ENCODE measurements at regions not wholly inside any gene's neighbourhood (a gene's known extent, or its start where the extent isn't known, plus 50 kb on each side); places are given as distances from the start of the nearest gene placed in this dataset.
A peak's percentile ranks its signal among the peaks of the same experiment; 100 is the strongest.
"Not testable (repeated sequence)": the region's sequence is repeated elsewhere in the genome, so short reads cannot be mapped to it uniquely, and the experiment has no call there.

DNA sequence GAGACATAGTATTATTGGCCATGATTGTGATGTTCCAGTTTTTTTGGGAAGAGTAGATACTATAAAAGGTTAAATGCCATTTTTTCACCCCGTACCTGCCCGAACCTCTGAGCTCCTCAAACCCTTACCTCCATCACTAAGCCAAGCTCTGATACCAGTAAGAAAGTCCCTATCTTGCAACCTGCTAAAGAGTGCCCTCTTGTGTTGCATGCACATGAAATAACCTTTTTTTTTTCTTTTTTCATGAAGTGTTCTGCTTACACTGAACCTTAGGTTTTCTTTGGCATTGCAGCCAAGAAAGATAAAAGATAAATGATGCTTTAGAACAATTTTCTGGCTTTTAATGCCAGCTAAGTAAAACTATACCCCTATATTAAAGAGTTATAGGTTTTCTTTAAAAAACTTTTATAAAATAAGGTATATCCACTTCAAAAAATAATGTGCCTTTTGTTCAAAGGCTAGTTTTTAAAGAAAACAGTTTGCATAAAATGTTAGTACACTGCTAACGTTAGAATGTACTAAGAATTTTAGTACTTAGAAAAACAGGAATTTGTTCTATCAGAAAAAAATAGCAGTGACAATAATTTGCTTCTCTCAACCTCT is 295.3 kb upstream of the PMFBP1 start:
- DNase-seq (ENCODE audit: low spot score): peak; percentile 23
- in situ Hi-C loops (cut with MboI; ENCODE audit: low pct_unique_long_range_greater_than_20kb, low sequenced_read_pairs, unreplicated experiment): loop anchor here (10.0 kb wide), 2 partner anchors 222 to 342 kb away; no protein-coding TSS in a partner anchor
- TF ChIP-seq, protein P1, sequence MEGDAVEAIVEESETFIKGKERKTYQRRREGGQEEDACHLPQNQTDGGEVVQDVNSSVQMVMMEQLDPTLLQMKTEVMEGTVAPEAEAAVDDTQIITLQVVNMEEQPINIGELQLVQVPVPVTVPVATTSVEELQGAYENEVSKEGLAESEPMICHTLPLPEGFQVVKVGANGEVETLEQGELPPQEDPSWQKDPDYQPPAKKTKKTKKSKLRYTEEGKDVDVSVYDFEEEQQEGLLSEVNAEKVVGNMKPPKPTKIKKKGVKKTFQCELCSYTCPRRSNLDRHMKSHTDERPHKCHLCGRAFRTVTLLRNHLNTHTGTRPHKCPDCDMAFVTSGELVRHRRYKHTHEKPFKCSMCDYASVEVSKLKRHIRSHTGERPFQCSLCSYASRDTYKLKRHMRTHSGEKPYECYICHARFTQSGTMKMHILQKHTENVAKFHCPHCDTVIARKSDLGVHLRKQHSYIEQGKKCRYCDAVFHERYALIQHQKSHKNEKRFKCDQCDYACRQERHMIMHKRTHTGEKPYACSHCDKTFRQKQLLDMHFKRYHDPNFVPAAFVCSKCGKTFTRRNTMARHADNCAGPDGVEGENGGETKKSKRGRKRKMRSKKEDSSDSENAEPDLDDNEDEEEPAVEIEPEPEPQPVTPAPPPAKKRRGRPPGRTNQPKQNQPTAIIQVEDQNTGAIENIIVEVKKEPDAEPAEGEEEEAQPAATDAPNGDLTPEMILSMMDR (IDR thresholded peaks at IDR 0.05; ENCODE audit: extremely low read depth, insufficient read depth, missing control alignments): peak; percentile 64

DNA sequence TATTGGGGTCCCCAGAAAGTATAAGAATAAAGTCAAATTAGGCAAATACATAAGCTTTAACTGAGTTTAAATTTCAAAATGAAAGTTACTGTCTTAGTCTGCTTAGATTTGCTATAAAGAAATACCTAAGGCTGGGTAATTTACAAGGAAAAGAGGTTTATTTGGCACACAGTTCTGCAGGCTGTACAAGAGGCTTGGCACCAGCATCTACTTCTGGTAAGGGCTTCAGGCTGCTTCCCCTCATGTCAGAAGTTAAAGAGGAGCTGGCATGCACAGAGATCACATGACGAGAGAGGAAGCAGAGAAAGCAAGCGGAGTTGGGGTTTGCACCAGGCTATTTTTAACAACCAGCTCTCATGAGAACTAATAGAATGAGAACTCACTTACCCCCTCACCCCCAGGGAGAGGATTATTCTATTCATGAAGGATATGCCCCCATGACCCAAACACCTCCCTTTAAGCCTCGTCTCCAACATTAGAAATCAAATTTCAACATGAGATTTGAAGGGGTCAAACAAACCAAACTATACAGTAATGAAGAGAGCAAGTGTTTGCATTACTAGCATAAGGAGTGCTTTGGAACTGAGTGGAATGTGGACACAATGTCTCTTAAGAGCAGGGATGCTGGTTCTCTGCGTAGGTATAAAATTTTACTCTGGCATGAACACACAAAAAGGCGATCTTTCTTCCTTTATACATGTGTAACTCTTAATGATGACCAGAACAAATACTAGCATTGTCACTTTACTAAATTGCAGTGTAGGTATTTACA is 292.8 kb upstream of the PMFBP1 start:
- TF ChIP-seq, protein P1 (IDR thresholded peaks at IDR 0.05; ENCODE audit: extremely low read depth, insufficient read depth, missing control alignments): no peak
- in situ Hi-C loops (cut with MboI; ENCODE audit: low pct_unique_long_range_greater_than_20kb, low sequenced_read_pairs, unreplicated experiment): loop anchor here (10.0 kb wide), 2 partner anchors 220 to 340 kb away; no protein-coding TSS in a partner anchor
- no peak for DNase-seq (ENCODE audit: low spot score)

DNA sequence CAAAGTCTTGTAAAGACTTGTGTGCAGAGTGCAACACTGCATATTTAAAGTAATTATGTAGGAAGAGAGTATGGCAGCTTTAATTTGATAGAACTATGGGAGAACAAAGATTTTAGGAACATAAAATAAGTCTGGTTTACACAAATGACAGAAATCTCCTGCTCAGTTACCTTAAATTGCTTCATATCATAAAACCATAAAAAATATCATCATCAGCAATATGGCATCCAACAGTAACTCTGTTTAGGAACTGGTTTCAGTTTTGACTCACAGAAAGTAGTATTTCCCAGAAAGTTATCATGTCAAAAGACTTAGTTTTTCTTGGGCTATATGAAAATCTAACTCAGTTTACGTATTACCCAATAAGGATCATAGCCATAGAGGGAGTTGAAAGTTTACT is 292.1 kb upstream of the PMFBP1 start:
- in situ Hi-C loops (cut with MboI; ENCODE audit: low pct_unique_long_range_greater_than_20kb, low sequenced_read_pairs, unreplicated experiment): loop anchor here (10.0 kb wide), 2 partner anchors 219 to 339 kb away; no protein-coding TSS in a partner anchor
- DNase-seq (ENCODE audit: low spot score): no peak
- TF ChIP-seq, protein P1 (IDR thresholded peaks at IDR 0.05; ENCODE audit: extremely low read depth, insufficient read depth, missing control alignments): no peak

DNA sequence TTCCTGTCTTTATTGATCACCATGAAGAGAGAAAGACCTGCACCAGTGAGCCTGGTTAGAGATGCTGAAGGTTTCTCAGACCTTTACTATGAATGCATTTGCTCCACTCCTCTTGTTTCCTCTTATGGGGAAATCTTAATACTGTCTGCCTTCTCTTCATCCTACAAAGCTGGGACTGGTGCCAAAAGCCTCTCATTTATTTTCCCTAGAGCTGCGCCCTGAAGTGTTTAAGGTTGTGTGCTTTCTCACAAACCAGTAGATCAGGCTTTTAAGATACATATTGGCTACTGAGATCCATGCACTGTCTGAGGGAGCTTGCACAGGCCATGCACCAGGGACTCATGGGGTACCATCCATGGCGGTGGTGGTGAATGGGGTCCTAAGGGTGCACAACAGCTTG is 286.1 kb upstream of the PMFBP1 start:
- in situ Hi-C loops (cut with MboI; ENCODE audit: low pct_unique_long_range_greater_than_20kb, low sequenced_read_pairs, unreplicated experiment): no loop called here
- DNase-seq (ENCODE audit: low spot score): no peak
- TF ChIP-seq, protein P1 (IDR thresholded peaks at IDR 0.05; ENCODE audit: extremely low read depth, insufficient read depth, missing control alignments): no peak

DNA sequence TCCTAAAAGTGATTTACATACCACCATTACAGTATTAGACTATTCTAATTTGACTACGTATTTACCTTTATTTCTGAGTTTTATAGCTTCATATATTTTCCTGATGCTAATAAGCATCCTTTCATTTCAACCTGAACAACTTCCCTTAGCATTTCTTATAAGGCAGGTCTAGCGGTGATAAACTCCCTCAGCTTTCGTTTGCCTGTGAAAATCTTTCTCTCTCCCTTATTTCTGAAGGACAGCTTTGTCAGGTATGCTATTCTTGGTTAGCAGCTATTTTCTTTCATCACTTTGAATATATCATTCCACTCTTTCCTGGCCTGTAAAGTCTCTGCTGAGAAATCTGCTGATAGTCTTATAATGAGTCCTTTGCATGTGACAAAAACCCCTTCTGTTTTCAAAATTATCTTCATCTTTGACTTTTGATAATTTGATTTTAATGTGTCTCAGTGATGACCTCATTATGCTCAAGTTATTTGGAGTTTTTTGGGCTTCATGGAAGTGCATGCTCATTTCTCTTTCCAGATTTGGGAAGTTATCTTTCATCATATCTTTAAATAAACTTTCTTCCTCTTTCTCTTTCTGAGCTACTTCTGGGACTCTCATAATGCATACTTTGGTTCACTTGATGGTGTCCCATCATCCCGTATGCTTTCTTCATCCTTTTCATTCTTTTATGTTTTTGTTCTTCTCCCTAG is 285.4 kb upstream of the PMFBP1 start:
- no peak for DNase-seq (ENCODE audit: low spot score)
- TF ChIP-seq, protein P1 (IDR thresholded peaks at IDR 0.05; ENCODE audit: extremely low read depth, insufficient read depth, missing control alignments): no peak
- in situ Hi-C loops (cut with MboI; ENCODE audit: low pct_unique_long_range_greater_than_20kb, low sequenced_read_pairs, unreplicated experiment): no loop called here

DNA sequence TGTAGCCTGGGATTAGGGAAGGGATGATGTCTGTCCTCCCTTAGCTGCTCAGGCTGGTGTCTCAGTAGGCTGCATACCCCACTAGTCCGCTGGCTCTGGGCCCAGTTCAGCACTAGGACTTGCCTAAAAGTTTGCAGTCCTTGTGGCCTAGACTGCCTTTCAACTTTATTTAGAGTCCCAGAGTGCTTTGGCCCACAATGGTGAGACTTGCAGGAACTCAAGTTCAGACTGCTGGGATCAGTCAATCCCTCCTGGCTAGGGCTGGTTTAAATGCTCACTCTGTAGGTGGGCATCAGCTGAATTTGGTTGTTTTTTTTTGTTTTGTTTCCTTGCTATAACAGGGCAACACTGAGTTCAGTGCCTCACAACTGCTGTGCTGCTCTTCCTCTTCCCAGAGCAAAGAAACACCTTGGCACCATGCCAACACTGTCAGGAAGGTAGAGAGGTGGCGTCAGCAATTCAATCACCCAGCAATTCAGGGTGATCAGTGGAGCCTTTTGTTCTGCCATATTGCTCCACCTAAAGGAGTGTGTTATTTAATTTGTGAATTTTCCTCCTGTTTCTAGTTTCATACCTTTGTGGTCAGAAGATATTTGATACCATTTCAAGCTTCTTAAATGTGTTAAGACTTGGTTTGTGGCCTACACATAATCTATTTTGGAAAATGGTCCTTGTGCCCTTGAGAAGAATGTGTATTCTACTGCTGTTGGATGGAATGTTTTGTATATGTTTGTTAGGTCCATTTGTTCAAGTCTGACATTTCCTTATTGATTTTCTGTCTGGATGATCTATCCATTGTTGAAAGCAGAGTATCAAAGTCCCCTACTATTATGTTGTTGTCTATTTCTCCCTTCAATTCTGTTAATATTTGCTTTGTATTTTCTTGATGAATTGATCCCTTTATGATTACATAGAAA is 284.0 kb upstream of the PMFBP1 start:
- no peak for DNase-seq (ENCODE audit: low spot score)
- TF ChIP-seq, protein P1 (IDR thresholded peaks at IDR 0.05; ENCODE audit: extremely low read depth, insufficient read depth, missing control alignments): no peak
- in situ Hi-C loops (cut with MboI; ENCODE audit: low pct_unique_long_range_greater_than_20kb, low sequenced_read_pairs, unreplicated experiment): no loop called here

DNA sequence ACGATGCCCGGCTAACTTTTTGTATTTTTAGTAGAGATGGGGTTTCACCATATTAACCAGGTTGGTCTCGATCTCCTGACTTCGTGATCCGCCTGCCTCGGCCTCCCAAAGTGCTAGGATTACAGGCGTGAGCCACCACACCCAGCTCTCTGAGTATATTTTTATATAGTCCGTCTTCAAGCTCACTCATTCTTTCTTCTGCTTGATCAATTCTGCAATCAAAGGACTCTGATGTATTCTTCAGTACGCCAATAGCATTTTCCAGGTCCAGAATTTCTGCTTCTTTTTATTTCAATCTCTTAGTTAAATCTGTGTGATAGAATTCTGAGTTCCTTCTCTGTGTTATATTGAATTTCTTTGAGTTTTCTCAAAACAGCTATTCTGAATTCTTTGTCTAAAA is 281.9 kb upstream of the PMFBP1 start:
- in situ Hi-C loops (cut with MboI; ENCODE audit: low pct_unique_long_range_greater_than_20kb, low sequenced_read_pairs, unreplicated experiment): not testable (repeated sequence)

More for the DNA sequence above, 281.9 kb upstream of the PMFBP1 start:
- not testable (repeated sequence) for DNase-seq (ENCODE audit: low spot score)

All from GM13977 (cell line).